Astrocyte (in vitro differentiated cells and primary cell): ENCODE measurements at regions not wholly inside any gene's neighbourhood (a gene's known extent, or its start where the extent isn't known, plus 50 kb on each side); places are given as distances from the start of the nearest gene placed in this dataset.

Experiments
- DNase-seq: peaks from one replicate; pipeline ENCODE4 v3.0.0-alpha.2; 2010; ENCODE audit warnings: low read depth
- FAIRE-seq: peaks from 2 replicates; lab custom pipeline; 2011; peaks lifted over from hg19 to GRCh38; lab: Jason Lieb, UNC
- H2AFZ ChIP-seq: 2 replicates; pipeline ENCODE4 v1.6.0; 2012; ENCODE audit warnings: low read depth, low read length, inconsistent platforms
- H3K27ac ChIP-seq: 2 replicates; pipeline ENCODE4 v1.5.1; 2011; ENCODE audit warnings: low read depth, low read length, inconsistent platforms
- H3K27me3 ChIP-seq: 2 replicates; pipeline ENCODE4 v1.6.0; 2011; ENCODE audit warnings: low read length, inconsistent platforms; ENCODE audit not compliant: insufficient read depth
- H3K36me3 ChIP-seq: 2 replicates; pipeline ENCODE4 v1.5.1; 2011; ENCODE audit warnings: low read length, inconsistent platforms; ENCODE audit not compliant: insufficient read depth
- H3K4me1 ChIP-seq: 2 replicates; pipeline ENCODE4 v1.5.1; 2011; ENCODE audit warnings: low read length, inconsistent platforms; ENCODE audit not compliant: insufficient read depth
- H3K4me2 ChIP-seq: 2 replicates; pipeline ENCODE4 v1.6.0; 2012; ENCODE audit warnings: low read length, inconsistent platforms
- H3K4me3 ChIP-seq: 2 replicates; pipeline ENCODE4 v1.5.1; 2011; ENCODE audit warnings: low read depth, mild to moderate bottlenecking, low read length, inconsistent platforms; ENCODE audit not compliant: insufficient read depth
- H3K79me2 ChIP-seq: 2 replicates; pipeline ENCODE4 v1.6.0; 2012; ENCODE audit warnings: mild to moderate bottlenecking, low read length, inconsistent platforms; ENCODE audit not compliant: insufficient read depth
- H3K9ac ChIP-seq: 2 replicates; pipeline ENCODE4 v1.6.0; 2012; ENCODE audit warnings: mild to moderate bottlenecking, low read length, inconsistent platforms
- H3K9me3 ChIP-seq: 2 replicates; pipeline ENCODE4 v1.5.1; 2012; ENCODE audit warnings: low read depth, mild to moderate bottlenecking, low read length, inconsistent platforms; ENCODE audit not compliant: insufficient read depth
- H4K20me1 ChIP-seq: 2 replicates; pipeline ENCODE4 v1.6.0; 2012; ENCODE audit warnings: low read length, inconsistent platforms; ENCODE audit not compliant: insufficient read depth
- H3K27ac Mint-ChIP-seq: one replicate; pipeline ENCODE4 v1.8.0; 2021; ENCODE audit warnings: mild to moderate bottlenecking, mixed read lengths; ENCODE audit not compliant: unreplicated experiment
- H3K27me3 Mint-ChIP-seq: one replicate; pipeline ENCODE4 v1.8.0; 2021; ENCODE audit warnings: low read depth, mixed read lengths; ENCODE audit not compliant: unreplicated experiment
- H3K36me3 Mint-ChIP-seq: one replicate; pipeline ENCODE4 v1.8.0; 2021; ENCODE audit warnings: low read depth, mixed read lengths; ENCODE audit not compliant: unreplicated experiment
- H3K4me1 Mint-ChIP-seq: one replicate; pipeline ENCODE4 v1.8.0; 2021; ENCODE audit warnings: low read depth, mixed read lengths; ENCODE audit not compliant: unreplicated experiment
- H3K4me3 Mint-ChIP-seq: one replicate; pipeline ENCODE4 v1.8.0; 2021; ENCODE audit warnings: mild to moderate bottlenecking, moderate library complexity, mixed read lengths; ENCODE audit not compliant: unreplicated experiment
- H3K9me3 Mint-ChIP-seq: one replicate; pipeline ENCODE4 v1.8.0; 2021; ENCODE audit warnings: mild to moderate bottlenecking, mixed read lengths; ENCODE audit not compliant: unreplicated experiment
- EZH2 ChIP-seq: IDR thresholded peaks from 2 replicates; pipeline ENCODE4 v1.6.1; 2012; ENCODE audit warnings: mild to moderate bottlenecking, low read length, inconsistent platforms; ENCODE audit not compliant: insufficient read depth
- TF ChIP-seq, protein P1 (sequence below): IDR thresholded peaks from 2 replicates; pipeline ENCODE4 v1.5.1; 2011; ENCODE audit warnings: low read depth, mild to moderate bottlenecking, inconsistent platforms, low read length, moderate library complexity; ENCODE audit not compliant: insufficient read depth

DNA sequence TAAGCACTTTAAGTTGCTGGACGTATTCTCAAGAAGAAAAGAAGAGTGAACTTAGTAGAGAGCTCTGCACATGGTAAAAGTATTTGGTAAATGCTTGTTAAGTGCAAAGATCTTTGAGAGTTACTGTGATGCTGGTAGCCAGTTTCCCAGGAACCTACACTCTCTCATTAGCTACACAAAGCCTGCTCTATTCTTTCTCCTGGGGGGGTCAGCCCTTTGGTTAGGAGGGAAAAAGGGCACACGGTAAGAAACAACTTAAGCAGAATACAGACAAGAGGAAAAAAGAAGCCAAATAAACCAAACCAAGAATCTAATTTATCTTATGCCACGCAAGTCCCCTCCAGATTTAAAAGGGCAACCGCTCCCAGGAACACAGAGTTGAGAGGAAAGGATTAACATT lies 1100.1 kb upstream of the CDH10 start:
- Histone ChIP-seq H3K27me3 (no peaks in the 10 kb centered on the region), H4K20me1 (no peaks in the 10 kb centered on the region), H3K79me2 (no peaks in the 10 kb centered on the region), H2AFZ (no peak overlapping the region), H3K9ac (no peak overlapping the region), H3K36me3 (no peaks in the 10 kb centered on the region), H3K4me3 (no peak overlapping the region), H3K9me3 (no peaks in the 10 kb centered on the region), H3K4me2 (no peak overlapping the region), H3K27ac (no peak overlapping the region), H3K4me1 (no peaks in the 10 kb centered on the region)
- Mint-ChIP-seq H3K27ac (no peak overlapping the region), H3K9me3 (no peaks in the 10 kb centered on the region), H3K4me3 (no peak overlapping the region), H3K4me1 (no peaks in the 10 kb centered on the region), H3K27me3 (no peaks in the 10 kb centered on the region), H3K36me3 (no peaks in the 10 kb centered on the region)
- TF ChIP-seq, protein P1, sequence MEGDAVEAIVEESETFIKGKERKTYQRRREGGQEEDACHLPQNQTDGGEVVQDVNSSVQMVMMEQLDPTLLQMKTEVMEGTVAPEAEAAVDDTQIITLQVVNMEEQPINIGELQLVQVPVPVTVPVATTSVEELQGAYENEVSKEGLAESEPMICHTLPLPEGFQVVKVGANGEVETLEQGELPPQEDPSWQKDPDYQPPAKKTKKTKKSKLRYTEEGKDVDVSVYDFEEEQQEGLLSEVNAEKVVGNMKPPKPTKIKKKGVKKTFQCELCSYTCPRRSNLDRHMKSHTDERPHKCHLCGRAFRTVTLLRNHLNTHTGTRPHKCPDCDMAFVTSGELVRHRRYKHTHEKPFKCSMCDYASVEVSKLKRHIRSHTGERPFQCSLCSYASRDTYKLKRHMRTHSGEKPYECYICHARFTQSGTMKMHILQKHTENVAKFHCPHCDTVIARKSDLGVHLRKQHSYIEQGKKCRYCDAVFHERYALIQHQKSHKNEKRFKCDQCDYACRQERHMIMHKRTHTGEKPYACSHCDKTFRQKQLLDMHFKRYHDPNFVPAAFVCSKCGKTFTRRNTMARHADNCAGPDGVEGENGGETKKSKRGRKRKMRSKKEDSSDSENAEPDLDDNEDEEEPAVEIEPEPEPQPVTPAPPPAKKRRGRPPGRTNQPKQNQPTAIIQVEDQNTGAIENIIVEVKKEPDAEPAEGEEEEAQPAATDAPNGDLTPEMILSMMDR: no peak
- no peak for TF ChIP-seq EZH2
- DNase-seq (no peak), FAIRE-seq (no peak)

DNA sequence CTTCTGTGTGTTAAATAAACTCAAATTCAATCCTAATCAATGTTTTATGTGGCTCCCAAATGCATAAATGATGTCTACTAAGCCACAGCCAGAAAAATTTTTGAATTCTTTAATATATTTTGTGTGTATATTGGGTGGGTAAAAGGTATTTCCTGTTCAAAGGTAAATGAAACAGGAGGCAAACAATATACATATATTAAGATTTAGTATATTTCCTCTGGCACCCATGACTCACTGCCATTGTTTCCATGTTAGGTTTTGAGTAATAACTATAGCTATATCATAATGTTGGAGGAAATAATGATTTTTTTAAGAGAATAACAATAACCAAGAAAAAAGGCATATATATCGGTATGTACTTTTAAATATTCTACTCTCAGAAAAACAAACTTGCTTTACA lies 1071.9 kb upstream of the CDH10 start:
- Histone ChIP-seq H3K79me2 (no peaks in the 10 kb centered on the region), H3K9me3 (no peaks in the 10 kb centered on the region), H3K27me3 (no peaks in the 10 kb centered on the region), H3K9ac (no peak overlapping the region), H3K4me2 (no peak overlapping the region), H3K36me3 (no peaks in the 10 kb centered on the region), H3K27ac (no peak overlapping the region), H4K20me1 (no peaks in the 10 kb centered on the region), H2AFZ (no peak overlapping the region), H3K4me3 (no peak overlapping the region), H3K4me1 (no peaks in the 10 kb centered on the region)
- Mint-ChIP-seq H3K27ac (no peak overlapping the region), H3K36me3 (no peaks in the 10 kb centered on the region), H3K4me1 (no peaks in the 10 kb centered on the region), H3K27me3 (no peaks in the 10 kb centered on the region), H3K9me3 (no peaks in the 10 kb centered on the region), H3K4me3 (no peak overlapping the region)
- TF ChIP-seq, protein P1: no peak
- no peak for TF ChIP-seq EZH2
- DNase-seq (no peak), FAIRE-seq (no peak)

DNA sequence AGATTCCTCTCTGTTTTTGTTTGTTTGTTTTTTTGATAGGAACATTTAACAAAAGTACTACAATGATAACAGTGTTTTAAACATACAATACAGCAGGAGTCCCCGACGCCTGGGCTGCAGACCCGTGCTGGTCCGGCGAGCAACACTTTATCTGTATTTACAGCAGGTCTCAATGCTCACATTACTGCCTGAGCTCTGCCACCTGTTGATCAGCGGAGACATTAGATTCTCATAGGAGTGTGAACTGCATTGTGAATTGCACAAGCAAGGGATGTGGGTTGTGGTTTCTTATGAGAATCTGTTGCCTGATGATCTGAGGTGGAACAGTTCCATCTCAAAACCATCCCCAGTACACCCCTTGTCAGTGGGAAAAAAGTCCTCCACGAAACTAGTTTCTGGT lies 1068.5 kb upstream of the CDH10 start:
- DNase-seq (no peak), FAIRE-seq (no peak)
- Mint-ChIP-seq H3K4me1 (no peaks in the 10 kb centered on the region), H3K4me3 (no peak overlapping the region), H3K27me3 (no peaks in the 10 kb centered on the region), H3K36me3 (no peaks in the 10 kb centered on the region), H3K9me3 (no peaks in the 10 kb centered on the region), H3K27ac (no peak overlapping the region)
- TF ChIP-seq, protein P1: no peak
- no peak for TF ChIP-seq EZH2
- Histone ChIP-seq H3K27me3 (no peaks in the 10 kb centered on the region), H3K27ac (no peak overlapping the region), H3K9me3 (no peaks in the 10 kb centered on the region), H4K20me1 (no peaks in the 10 kb centered on the region), H3K4me1 (no peaks in the 10 kb centered on the region), H3K79me2 (no peaks in the 10 kb centered on the region), H3K4me3 (no peak overlapping the region), H2AFZ (no peak overlapping the region), H3K36me3 (no peaks in the 10 kb centered on the region), H3K9ac (no peak overlapping the region), H3K4me2 (no peak overlapping the region)
